ENCODE measurements at regions not wholly inside any gene's neighbourhood (a gene's known extent, or its start where the extent isn't known, plus 50 kb on each side); places are given as distances from the start of the nearest gene placed in this dataset.

DNA sequence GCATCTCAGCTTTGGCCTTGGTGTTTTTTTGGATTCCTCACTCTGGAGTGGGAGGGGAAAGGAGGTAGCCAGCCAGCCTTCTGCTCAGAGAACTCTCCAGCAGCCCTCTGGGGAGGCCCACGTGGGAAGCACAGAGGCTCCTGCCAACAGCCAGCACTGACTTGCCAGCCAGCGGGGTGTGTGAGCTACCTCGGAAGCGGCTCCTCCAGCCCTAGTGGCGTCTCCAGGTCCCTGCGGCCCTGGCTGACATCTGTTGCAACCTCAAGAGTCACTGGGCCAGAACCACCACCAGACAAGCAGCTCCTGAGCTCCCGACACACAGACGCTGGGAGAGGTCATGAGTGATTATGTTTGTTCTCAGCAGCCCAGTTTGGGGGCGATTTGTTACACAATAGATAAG is 180.2 kb upstream of the FZD8 start:
- H3K27ac ChIP-seq (ENCODE audit: low read depth, low read length): no peak overlapping the region
- no peak overlapping the region for H3K4me3 ChIP-seq (ENCODE audit: insufficient read depth, low read depth, low read length)
- no peaks in the 10 kb centered on the region for H3K36me3 ChIP-seq (ENCODE audit: insufficient read depth, low read length)
- H3K9me3 ChIP-seq (ENCODE audit: insufficient read depth, low read depth, low read length): no peaks in the 10 kb centered on the region
- Mint-ChIP-seq H3K27me3 (ENCODE audit: low read depth, unreplicated experiment) (no peaks in the 10 kb centered on the region), H3K4me3 (ENCODE audit: unreplicated experiment) (no peak overlapping the region), H3K4me1 (ENCODE audit: low read depth, unreplicated experiment) (peaks cover 9% of the 10 kb centered on the region), H3K27ac (ENCODE audit: unreplicated experiment) (no peak overlapping the region), H3K36me3 (ENCODE audit: low read depth, unreplicated experiment) (no peaks in the 10 kb centered on the region), H3K9me3 (ENCODE audit: unreplicated experiment) (peaks cover 2% of the 10 kb centered on the region)
- no peak for TF ChIP-seq EZH2 (IDR thresholded peaks at IDR 0.05; ENCODE audit: insufficient read depth, low read length)
- TF ChIP-seq, protein P1, sequence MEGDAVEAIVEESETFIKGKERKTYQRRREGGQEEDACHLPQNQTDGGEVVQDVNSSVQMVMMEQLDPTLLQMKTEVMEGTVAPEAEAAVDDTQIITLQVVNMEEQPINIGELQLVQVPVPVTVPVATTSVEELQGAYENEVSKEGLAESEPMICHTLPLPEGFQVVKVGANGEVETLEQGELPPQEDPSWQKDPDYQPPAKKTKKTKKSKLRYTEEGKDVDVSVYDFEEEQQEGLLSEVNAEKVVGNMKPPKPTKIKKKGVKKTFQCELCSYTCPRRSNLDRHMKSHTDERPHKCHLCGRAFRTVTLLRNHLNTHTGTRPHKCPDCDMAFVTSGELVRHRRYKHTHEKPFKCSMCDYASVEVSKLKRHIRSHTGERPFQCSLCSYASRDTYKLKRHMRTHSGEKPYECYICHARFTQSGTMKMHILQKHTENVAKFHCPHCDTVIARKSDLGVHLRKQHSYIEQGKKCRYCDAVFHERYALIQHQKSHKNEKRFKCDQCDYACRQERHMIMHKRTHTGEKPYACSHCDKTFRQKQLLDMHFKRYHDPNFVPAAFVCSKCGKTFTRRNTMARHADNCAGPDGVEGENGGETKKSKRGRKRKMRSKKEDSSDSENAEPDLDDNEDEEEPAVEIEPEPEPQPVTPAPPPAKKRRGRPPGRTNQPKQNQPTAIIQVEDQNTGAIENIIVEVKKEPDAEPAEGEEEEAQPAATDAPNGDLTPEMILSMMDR (IDR thresholded peaks at IDR 0.05; ENCODE audit: insufficient read depth, low read depth, low read length): no peak
- DNase-seq (ENCODE audit: low read depth) (peak; percentile 44), FAIRE-seq (no peak)
- peaks cover 5% of the 10 kb centered on the region for H3K4me1 ChIP-seq (ENCODE audit: insufficient read depth, low read length)
- no peaks in the 10 kb centered on the region for H3K27me3 ChIP-seq (ENCODE audit: insufficient read depth, low read length)
- H3K79me2 ChIP-seq (ENCODE audit: insufficient read depth, low read length): no peaks in the 10 kb centered on the region
- H3K9ac ChIP-seq (ENCODE audit: low read length): no peak overlapping the region
- no peaks in the 10 kb centered on the region for H4K20me1 ChIP-seq (ENCODE audit: insufficient read depth, low read length)
- peak overlapping the region; percentile 46 for H2AFZ ChIP-seq (ENCODE audit: low read depth, low read length)
- H3K4me2 ChIP-seq (ENCODE audit: low read length): no peak overlapping the region

DNA sequence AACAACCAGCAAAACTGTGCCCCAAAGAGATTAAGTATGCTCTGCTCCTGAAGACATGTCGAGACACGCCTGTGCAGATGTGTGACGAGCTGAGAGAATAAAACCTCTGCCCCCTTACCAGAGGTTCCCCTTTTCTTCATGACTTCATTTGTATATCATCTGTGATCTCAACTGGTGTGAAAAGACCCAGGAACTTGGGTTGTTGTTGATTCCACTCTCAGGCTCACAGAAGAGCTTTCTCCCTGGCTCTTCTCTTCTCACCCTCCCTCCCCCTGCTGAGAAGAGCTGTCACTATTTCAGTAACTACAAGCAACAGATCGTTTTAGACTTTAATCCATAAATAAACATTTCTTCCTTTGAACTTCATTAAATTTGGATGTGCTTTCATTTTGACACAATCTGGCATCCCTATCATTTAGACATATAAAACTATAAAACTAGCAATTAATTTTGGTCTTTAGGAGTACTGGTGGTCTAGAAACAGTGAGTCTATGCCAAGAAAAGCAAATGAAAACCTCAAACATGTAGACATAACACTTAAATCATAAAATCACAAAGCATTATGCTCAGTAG is 179.3 kb upstream of the FZD8 start:
- H3K79me2 ChIP-seq (ENCODE audit: insufficient read depth, low read length): no peaks in the 10 kb centered on the region
- no peak for FAIRE-seq
- Mint-ChIP-seq H3K4me1 (ENCODE audit: low read depth, unreplicated experiment) (peaks cover 9% of the 10 kb centered on the region), H3K36me3 (ENCODE audit: low read depth, unreplicated experiment) (no peaks in the 10 kb centered on the region), H3K9me3 (ENCODE audit: unreplicated experiment) (peaks cover 2% of the 10 kb centered on the region), H3K27me3 (ENCODE audit: low read depth, unreplicated experiment) (no peaks in the 10 kb centered on the region), H3K4me3 (ENCODE audit: unreplicated experiment) (no peak overlapping the region), H3K27ac (ENCODE audit: unreplicated experiment) (peak overlapping the region; percentile 63)
- H4K20me1 ChIP-seq (ENCODE audit: insufficient read depth, low read length): no peaks in the 10 kb centered on the region
- no peak overlapping the region for H2AFZ ChIP-seq (ENCODE audit: low read depth, low read length)
- H3K27me3 ChIP-seq (ENCODE audit: insufficient read depth, low read length): no peaks in the 10 kb centered on the region
- H3K9ac ChIP-seq (ENCODE audit: low read length): no peak overlapping the region
- H3K27ac ChIP-seq (ENCODE audit: low read depth, low read length): no peak overlapping the region
- H3K4me2 ChIP-seq (ENCODE audit: low read length): no peak overlapping the region
- peak; percentile 44 for DNase-seq (ENCODE audit: low read depth)
- TF ChIP-seq EZH2 (IDR thresholded peaks at IDR 0.05; ENCODE audit: insufficient read depth, low read length): no peak
- H3K36me3 ChIP-seq (ENCODE audit: insufficient read depth, low read length): no peaks in the 10 kb centered on the region
- peaks cover 5% of the 10 kb centered on the region for H3K4me1 ChIP-seq (ENCODE audit: insufficient read depth, low read length)
- H3K4me3 ChIP-seq (ENCODE audit: insufficient read depth, low read depth, low read length): no peak overlapping the region
- no peaks in the 10 kb centered on the region for H3K9me3 ChIP-seq (ENCODE audit: insufficient read depth, low read depth, low read length)

DNA sequence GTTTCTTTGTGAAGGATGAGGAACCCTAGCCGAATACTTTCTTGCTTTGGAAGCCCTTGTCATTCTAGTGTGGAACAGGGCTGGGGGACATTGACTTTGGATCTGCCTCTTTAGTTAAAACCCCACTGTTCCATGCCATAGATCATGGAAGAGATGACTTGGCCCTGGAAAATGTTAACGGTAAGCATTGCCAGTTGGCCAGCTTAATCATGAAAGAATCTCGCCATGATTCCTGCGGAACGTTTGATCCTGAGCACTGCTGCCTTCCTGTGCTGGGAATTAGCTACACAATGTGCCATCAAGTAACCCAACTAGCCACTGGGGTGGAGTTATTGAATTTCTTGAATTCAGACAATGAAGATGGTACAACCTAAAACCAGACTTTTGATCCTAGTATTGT is 177.6 kb upstream of the FZD8 start:
- Histone ChIP-seq H3K4me2 (ENCODE audit: low read length) (no peak overlapping the region), H3K27me3 (ENCODE audit: insufficient read depth, low read length) (no peaks in the 10 kb centered on the region), H3K9ac (ENCODE audit: low read length) (no peak overlapping the region), H3K9me3 (ENCODE audit: insufficient read depth, low read depth, low read length) (no peaks in the 10 kb centered on the region), H2AFZ (ENCODE audit: low read depth, low read length) (no peak overlapping the region), H3K4me1 (ENCODE audit: insufficient read depth, low read length) (peaks cover 5% of the 10 kb centered on the region), H3K79me2 (ENCODE audit: insufficient read depth, low read length) (no peaks in the 10 kb centered on the region), H4K20me1 (ENCODE audit: insufficient read depth, low read length) (no peaks in the 10 kb centered on the region), H3K4me3 (ENCODE audit: insufficient read depth, low read depth, low read length) (no peak overlapping the region), H3K36me3 (ENCODE audit: insufficient read depth, low read length) (no peaks in the 10 kb centered on the region), H3K27ac (ENCODE audit: low read depth, low read length) (no peak overlapping the region)
- TF ChIP-seq, protein P1 (IDR thresholded peaks at IDR 0.05; ENCODE audit: insufficient read depth, low read depth, low read length): no peak
- no peak for TF ChIP-seq EZH2 (IDR thresholded peaks at IDR 0.05; ENCODE audit: insufficient read depth, low read length)
- Mint-ChIP-seq H3K9me3 (ENCODE audit: unreplicated experiment) (peaks cover 2% of the 10 kb centered on the region), H3K27me3 (ENCODE audit: low read depth, unreplicated experiment) (peaks cover 4% of the 10 kb centered on the region), H3K36me3 (ENCODE audit: low read depth, unreplicated experiment) (no peaks in the 10 kb centered on the region), H3K4me3 (ENCODE audit: unreplicated experiment) (no peak overlapping the region), H3K4me1 (ENCODE audit: low read depth, unreplicated experiment) (peaks cover 9% of the 10 kb centered on the region), H3K27ac (ENCODE audit: unreplicated experiment) (no peak overlapping the region)
- DNase-seq (ENCODE audit: low read depth) (no peak), FAIRE-seq (no peak)

Data from astrocyte (in vitro differentiated cells and primary cell).